Right atrium auricular region (tissue), 2 donors: ENCODE measurements at regions not wholly inside any gene's neighbourhood (a gene's known extent, or its start where the extent isn't known, plus 50 kb on each side); places are given as distances from the start of the nearest gene placed in this dataset.

ENCODE experiments used
- DNase-seq: peaks from one replicate; pipeline ENCODE4 v3.0.0-alpha.2; 2019; ENCODE audit warnings: low spot score
- H3K27ac ChIP-seq, 2 donors: fragments of 200-600 bp; sonication (generic); 1 replicate in 1 of 2; 2 replicates in 1 of 2; pipeline ENCODE4 v1.5.1; 2016 to 2019
- H3K27me3 ChIP-seq, 2 donors: fragments of 200-600 bp; sonication (generic); one replicate each; pipeline versions ENCODE4 v1.5.1 to v1.6.0; 2017 to 2019
- H3K36me3 ChIP-seq: fragments of 200-600 bp; sonication (generic); one replicate; pipeline ENCODE4 v1.5.1; 2016
- H3K4me1 ChIP-seq, 2 donors: fragments of 200-600 bp; sonication (generic); one replicate each; pipeline versions ENCODE4 v1.5.1 to v1.6.0; 2017 to 2019
- H3K4me3 ChIP-seq, 2 donors: fragments of 200-600 bp; sonication (generic); 1 replicate in 1 of 2; 2 replicates in 1 of 2; pipeline ENCODE4 v1.5.1; 2017 to 2019; ENCODE audit warnings: mild to moderate bottlenecking in 1 of 2, moderate library complexity in 1 of 2
- H3K9me3 ChIP-seq, 2 donors: fragments of 200-600 bp; sonication (generic); one replicate each; pipeline ENCODE4 v1.5.1; 2019
- CTCF ChIP-seq, 2 donors: fragments of 200-600 bp; sonication (generic); IDR thresholded peaks; one replicate each; pipeline ENCODE4 v1.5.1; 2019; ENCODE audit warnings: antibody characterized with exemption in 2 of 2

GRCh38 chr9:95666096-95666784 lies 149.5 kb upstream of the PTCH1 start:
- H3K4me1 ChIP-seq = no peaks in the 10 kb centered on the region
- H3K27ac ChIP-seq = no peak overlapping the region
- H3K9me3 ChIP-seq = no peaks in the 10 kb centered on the region
- TF ChIP-seq CTCF (IDR thresholded peaks at IDR 0.05) = no peak
- no peaks in the 10 kb centered on the region for H3K36me3 ChIP-seq
- no peak overlapping the region for H3K4me3 ChIP-seq
- DNase-seq = no peak
- no peaks in the 10 kb centered on the region for H3K27me3 ChIP-seq

- no peaks in the 10 kb centered on the region for H3K36me3 ChIP-seq
- no peaks in the 10 kb centered on the region for H3K4me1 ChIP-seq
- TF ChIP-seq CTCF (IDR thresholded peaks at IDR 0.05) = no peak
- DNase-seq = no peak
- H3K27me3 ChIP-seq = no peaks in the 10 kb centered on the region
- H3K4me3 ChIP-seq = no peak overlapping the region
- no peak overlapping the region for H3K27ac ChIP-seq
- no peaks in the 10 kb centered on the region for H3K9me3 ChIP-seq
These were observed 136.5 kb upstream of the PTCH1 start for GRCh38 chr9:95653246-95653645.

DNA sequence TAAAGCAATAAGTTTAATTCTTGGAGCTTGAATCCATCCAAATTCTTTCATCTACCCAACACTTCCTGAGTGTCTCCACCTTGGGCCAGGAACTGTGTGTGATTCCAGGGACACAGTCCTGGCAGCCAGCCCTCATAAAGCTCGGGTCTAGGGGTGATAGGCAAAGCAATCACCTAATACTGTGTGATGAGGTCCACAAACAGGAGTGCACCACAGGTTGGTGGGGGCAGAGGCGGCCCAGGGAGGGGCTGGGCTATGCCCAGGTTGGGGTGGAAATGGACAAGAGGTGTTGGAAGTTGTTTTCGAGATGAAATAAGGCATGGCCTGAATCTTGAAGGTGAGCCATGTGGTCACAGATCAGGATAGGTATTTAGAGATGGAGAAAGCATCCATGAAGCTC lies 133.9 kb upstream of the PTCH1 start:
- H3K36me3 ChIP-seq = no peaks in the 10 kb centered on the region

DNA sequence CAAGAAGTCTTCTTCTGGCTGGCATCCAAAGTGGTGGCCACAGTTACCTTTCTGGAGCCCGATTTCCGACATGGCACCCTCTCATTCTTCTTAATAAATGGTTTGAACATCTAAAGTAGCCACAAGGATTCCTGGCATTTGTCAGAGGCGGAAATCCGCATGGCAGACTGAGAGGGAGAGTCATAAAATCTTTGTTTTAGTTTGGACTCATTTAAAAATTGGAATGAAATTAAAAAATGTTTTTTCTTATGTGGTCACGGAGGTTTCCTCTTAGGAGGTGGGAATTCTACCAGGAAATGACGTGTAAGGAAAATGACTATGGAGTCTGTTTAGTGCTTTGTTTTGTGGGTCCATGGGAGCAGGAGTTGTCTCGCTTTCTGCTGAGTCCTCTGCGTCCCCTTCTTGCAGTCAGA lies 133.0 kb upstream of the PTCH1 start:
- no peak for TF ChIP-seq CTCF (IDR thresholded peaks at IDR 0.05)
- H3K36me3 ChIP-seq = no peaks in the 10 kb centered on the region
- peaks cover 0 to 2% of the 10 kb centered on the region in 2 donors for H3K4me1 ChIP-seq
- no peak overlapping the region for H3K4me3 ChIP-seq
- no peaks in the 10 kb centered on the region for H3K9me3 ChIP-seq
- no peak for DNase-seq
- H3K27me3 ChIP-seq = no peaks in the 10 kb centered on the region
- H3K27ac ChIP-seq = no peak overlapping the region

More for the DNA sequence above, 133.9 kb upstream of the PTCH1 start:
- no peak for DNase-seq
- H3K9me3 ChIP-seq = no peaks in the 10 kb centered on the region
- no peak for TF ChIP-seq CTCF (IDR thresholded peaks at IDR 0.05)
- H3K27ac ChIP-seq = no peak overlapping the region
- no peaks in the 10 kb centered on the region for H3K27me3 ChIP-seq
- no peaks in the 10 kb centered on the region for H3K4me1 ChIP-seq
- H3K4me3 ChIP-seq = no peak overlapping the region

- Histone ChIP-seq H3K4me1 (peaks cover 0 to 10% of the 10 kb centered on the region in 2 donors), H3K27me3 (no peaks in the 10 kb centered on the region), H3K27ac (no peak overlapping the region), H3K4me3 (no peak overlapping the region), H3K36me3 (no peaks in the 10 kb centered on the region), H3K9me3 (no peaks in the 10 kb centered on the region)
- no peak for DNase-seq
- TF ChIP-seq CTCF (IDR thresholded peaks at IDR 0.05) = no peak
These were observed 131.5 kb upstream of the PTCH1 start for GRCh38 chr9:95648225-95648624.

DNA sequence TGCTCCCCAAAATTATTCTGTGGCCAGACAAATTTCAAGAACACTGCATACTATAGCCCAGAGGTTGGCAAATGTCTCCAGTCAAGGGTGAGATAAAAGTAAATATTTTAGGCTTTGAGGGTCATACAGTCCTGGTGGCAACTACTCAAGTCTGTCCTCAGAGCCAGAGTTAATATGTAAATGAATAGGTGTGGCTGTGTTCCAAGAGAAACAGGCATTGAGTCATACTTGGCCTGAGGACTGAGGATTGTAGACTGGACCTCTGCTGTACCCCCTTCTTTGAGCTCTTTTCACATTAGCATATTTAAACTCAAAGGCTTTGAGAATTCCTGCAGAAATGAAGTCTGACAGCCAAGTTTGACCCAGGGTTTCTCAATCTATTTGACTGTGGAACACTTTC lies 129.2 kb upstream of the PTCH1 start:
- DNase-seq = no peak
- Histone ChIP-seq H3K4me3 (no peak overlapping the region), H3K4me1 (peaks cover 0 to 10% of the 10 kb centered on the region in 2 donors), H3K27ac (no peak overlapping the region), H3K27me3 (no peaks in the 10 kb centered on the region), H3K9me3 (peaks cover 0 to 6% of the 10 kb centered on the region in 2 donors), H3K36me3 (no peaks in the 10 kb centered on the region)
- no peak for TF ChIP-seq CTCF (IDR thresholded peaks at IDR 0.05)
